Neural cell (in vitro differentiated cells): ENCODE measurements at regions not wholly inside any gene's neighbourhood (a gene's known extent, or its start where the extent isn't known, plus 50 kb on each side); places are given as distances from the start of the nearest gene placed in this dataset.

Experiments
- CTCF ChIP-seq: fragments of 450-650 bp; IDR thresholded peaks from 2 replicates; pipeline ENCODE4 v1.5.1; 2014; ENCODE audit warnings: antibody characterized with exemption, mild to moderate bottlenecking, moderate library complexity; ENCODE audit not compliant: poor library complexity, severe bottlenecking
- RAD21 ChIP-seq: fragments of 450-650 bp; conservative IDR thresholded peaks from 2 replicates; pipeline ENCODE4 v1.6.1; 2014; ENCODE audit warnings: antibody characterized with exemption, mild to moderate bottlenecking, moderate library complexity

GRCh38 chr2:226434702-226435101, 364.9 kb downstream of the IRS1 start:
- TF ChIP-seq CTCF (no peak), RAD21 (no peak)
